Kidney capillary endothelial cell (primary cell): ENCODE measurements at regions not wholly inside any gene's neighbourhood (a gene's known extent, or its start where the extent isn't known, plus 50 kb on each side); places are given as distances from the start of the nearest gene placed in this dataset.
"Not testable (repeated sequence)": the region's sequence is repeated elsewhere in the genome, so short reads cannot be mapped to it uniquely, and the experiment has no call there.

ENCODE experiments used
- DNase-seq: peaks from one replicate; pipeline ENCODE4 v3.0.0-alpha.2; 2018; ENCODE audit warnings: low spot score

DNA sequence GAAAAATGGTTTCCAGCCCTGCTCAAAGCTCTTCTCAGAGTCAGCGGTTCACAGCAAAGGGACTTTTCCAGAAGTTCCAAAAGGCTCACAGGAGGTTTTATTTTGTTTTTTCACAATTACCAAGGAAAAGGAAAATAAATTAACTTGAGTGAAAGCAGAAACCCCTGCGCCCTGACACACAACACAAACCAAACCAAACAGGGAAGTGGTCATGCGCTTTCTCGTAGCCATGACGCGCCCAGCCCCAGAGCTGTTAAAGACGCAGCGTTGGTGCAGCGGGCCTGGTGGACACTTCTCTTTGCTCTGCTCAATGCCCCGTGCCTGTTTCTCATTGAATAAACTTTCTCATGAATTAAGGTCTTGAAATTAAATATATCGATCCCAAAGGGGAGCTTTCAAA is 134.4 kb upstream of the LYZL2 start:
- DNase-seq, result no peak

DNA sequence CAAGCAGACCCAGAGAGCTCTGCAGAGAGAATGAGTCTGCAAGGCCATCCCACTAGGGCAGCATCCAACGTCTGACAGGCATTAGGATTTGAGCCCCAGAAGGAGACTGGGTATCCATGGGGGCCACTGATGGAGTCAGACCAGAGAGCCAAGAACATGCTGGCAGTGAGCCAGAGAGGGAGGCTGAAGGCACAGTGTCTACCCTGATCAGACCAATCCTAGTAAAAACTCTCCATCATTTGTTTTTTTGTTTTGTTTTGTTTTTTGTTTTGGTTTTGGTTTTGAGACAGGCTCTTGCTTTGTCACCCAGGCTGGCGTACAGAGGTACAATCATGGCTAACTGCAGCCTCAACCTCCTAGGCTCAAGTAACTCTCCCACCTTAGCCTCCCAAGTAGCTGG is 133.1 kb upstream of the LYZL2 start:
- no peak for DNase-seq

DNA sequence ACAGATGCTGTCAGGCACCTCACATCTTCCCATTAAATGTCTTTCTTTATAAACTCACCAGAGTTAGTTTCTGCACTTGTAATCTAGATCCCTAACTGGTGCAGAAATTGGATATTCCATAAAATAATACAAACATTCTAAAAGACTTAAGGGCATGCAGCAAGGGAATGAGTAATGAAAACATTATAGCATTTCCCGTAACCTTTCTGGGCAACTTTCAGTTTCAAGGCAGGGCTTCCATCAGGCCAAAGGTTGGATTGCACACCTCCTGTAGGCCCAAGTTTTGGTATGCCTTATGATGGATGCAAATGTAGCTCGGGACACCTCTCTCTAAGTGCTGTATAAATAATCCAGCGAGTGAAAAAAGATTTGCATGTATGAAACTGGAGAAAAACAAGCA is 129.9 kb upstream of the LYZL2 start:
- DNase-seq, result no peak

DNA sequence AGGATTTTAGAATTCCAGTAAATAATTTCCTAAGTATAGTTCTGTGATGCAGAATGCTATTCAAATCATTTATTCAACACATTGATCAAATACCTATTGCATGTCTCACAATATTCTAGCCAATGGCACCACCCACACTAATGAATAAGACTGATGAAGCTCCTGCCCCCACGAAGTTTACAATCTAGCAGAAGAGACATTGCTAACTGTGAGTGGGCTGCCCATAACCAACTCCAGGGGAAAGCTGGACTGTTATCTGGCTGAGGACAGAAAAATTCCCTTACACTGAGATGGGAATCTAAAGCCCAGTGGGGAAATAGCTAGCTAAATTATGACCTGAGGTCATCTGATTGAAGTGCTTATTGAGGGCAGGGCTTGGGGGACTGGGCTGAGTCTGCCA is 128.8 kb upstream of the LYZL2 start:
- no peak for DNase-seq

DNA sequence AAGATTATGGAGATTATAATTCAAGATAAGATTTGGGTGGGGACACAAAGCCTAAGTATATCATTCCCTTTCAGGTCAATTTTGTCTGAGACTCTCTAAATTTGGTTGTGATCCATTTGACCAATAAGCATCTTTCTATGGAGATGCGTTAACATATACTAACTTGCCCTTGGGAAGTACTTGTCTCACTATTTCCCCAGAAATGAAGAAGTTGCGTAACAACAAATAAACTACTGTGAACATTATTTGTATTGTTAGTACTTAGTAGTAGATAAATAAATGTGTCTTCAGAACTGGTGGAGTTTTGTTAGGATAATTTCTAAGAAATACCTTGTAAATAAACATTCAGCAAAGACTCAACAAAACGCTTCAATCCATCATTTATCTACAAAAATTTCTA is 127.3 kb upstream of the LYZL2 start:
- no peak for DNase-seq

DNA sequence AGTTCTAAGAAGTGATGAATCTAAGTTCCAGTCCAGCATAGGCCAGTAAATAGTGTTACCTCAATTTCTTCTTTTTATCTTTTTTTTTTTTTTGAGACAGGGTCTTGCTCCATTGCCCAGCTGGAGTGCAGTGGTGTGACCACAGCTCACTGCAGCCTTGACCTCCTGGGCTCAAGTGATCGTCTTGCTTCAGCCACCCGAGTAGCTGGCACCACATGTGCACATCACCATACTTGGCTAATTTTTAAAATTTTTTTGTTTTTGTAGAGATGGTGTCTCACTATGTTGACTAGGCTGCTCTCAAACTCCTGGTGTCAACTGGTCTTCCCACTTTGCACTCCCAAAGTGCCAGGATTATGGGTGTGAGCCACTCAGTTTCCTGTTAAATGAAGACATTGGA is 126.6 kb upstream of the LYZL2 start:
- DNase-seq, result no peak

DNA sequence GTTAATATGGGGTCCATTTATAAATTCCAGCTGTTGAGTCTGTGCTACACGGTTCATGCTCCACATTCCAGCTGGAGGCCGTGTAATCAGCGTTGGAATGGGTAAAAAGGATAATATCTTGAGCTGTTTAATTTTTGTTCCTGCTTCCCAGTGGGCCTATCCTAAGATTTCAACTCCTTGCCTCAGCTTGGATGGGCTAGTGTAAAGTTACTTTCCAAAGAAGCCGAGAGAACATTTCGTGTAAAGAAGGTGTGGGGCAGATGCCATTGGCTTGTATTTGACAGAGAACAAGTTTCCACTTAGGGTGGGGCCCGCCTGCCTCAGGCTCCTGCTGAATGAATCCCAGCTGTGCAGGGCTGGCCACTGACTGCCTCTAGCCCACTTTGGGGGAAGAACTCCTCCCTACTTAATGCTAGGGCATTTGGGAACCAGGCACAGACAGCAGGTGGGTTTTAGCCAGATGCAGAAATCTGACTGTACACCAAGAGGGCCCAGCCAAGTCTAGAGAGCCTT is 125.9 kb upstream of the LYZL2 start:
- no peak for DNase-seq

DNA sequence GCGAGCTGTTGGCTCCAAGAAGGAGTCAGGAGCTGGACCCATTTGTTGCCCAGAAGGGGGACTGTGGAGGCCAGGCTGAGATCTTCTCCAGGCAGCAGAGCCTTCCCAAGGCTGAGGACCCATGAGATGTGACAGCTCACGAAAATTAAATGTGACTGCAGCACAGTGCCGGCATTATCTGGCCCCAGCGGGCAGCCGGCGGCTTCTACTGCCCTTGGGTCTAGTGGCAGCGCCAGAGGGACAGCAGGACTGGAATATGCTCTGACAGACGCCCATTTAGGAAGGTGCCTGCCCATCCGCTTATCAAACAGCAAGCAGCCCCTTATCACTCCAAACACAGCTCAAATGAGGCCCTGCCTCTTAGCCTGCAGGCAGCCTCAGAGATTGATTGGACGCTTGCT is 122.9 kb upstream of the LYZL2 start:
- no peak for DNase-seq

DNA sequence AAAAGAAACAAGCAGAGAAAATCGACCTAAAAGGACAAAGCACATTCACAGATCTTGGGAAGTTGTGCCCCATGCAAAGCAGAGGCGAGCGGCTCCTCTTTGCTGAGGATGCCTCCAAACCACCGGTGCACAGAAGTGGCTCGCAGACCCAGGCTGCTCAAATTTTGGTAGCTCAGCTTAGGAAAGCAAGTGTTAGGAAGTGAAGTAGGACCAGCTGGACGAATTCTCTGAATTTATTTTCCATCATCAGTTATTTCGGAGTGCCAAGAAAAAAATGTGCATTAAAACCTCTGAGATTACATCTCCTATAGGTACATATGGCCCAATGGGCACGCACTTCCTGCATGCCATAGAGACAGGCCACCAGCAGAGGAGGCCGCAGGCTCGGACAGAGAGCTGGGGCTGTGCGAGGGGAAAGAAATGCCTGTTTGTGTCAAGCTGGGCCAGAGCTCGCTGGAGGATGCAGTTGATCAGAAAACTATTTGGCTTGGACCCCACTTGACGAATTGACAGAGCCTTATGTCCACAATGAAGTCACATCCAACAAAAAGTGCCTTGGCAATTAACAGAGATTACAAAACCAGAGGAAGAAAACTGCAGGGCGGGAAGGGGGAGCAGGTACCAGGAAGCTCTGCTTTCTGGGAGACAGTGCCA is 122.3 kb upstream of the LYZL2 start:
- DNase-seq, result peak; percentile 35

DNA sequence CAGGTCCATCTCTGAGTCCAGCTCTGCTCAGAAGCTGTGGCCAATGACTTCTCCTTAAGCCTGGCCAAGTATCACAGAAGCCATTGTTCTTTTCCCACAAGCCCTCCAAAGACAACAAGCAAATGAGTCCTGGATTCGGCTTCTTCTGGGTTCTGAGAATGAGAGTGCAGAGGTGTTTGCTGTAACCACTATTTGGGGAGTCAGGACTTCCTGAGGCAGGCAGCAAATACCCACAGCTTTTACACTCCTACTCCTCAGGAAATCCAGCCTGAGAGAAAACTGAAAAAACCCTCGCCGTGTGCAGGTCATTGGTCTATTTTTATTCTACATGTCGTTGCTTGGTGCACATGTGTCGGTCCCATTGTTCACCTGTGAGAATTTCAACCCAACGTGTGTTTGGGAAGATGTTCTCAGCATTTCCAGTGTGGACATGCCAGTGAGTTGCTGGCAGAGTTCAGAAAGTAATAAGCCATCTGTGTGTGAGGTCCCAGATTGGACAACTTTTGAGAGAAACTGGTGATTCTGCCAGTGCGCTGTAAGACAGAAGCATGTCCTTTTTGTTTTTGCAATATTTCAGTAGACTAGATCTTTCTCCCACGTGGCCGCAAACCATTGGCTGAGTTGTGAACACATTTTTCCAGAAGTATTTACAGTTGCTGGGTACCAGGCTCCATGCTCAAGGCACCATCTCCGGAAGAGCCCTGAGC is 121.6 kb upstream of the LYZL2 start:
- DNase-seq, result no peak

DNA sequence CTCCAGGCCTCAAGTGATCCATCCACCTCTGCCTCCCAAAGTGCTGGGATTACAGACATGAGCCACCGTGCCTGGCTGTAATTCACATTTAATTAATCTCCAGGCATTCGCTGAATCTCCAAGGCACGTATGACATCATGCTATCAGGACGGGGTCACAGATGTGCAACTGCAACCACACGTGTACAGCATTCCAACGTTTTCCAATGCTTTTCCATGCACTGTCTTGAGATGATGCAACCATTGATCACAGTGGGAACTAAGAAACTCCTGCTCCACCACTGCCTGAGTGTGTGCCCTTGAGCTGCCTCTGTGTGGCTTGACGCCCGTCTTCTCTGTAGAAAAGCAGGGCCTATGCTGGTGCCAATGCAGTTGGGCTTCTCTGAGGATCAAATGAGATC is 119.8 kb upstream of the LYZL2 start:
- DNase-seq, result no peak

DNA sequence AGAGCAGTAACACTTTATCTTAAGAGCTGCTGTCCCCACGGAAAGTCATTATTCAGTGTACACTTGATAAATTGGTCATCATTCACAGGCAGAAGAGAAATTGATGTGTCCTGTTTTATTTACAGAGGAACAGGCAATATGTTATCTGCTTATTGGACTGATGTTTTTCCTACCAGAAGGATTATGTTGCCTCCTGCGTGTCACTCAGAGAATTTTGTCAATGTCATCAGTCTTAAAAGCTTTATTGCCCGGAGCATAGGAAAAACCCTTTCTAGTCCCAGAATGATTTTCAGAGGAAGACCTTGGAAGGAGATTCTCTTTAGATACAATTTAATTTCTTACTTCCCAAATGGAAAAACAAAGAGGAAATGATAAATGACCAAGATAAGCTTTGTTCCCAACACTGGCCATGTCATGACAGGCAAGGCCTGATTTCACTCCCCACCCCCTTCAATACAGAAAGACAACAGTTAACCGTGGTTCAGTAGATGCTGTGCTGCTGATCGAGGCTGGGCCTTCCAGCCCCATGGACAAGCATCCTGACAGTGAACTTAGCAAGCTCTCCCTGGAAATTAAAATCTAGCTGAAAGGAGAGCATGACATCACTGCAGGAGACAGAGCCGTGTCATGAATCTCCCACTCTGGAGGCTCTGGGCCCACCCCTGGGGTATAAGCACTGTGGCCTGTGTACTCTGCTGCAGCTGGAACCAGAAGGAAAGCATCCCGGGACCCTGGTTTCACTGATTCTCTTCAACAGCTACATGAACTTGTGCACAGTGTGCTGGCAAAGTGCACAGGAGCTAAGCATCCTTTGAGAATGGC is 118.8 kb upstream of the LYZL2 start:
- no peak for DNase-seq

DNA sequence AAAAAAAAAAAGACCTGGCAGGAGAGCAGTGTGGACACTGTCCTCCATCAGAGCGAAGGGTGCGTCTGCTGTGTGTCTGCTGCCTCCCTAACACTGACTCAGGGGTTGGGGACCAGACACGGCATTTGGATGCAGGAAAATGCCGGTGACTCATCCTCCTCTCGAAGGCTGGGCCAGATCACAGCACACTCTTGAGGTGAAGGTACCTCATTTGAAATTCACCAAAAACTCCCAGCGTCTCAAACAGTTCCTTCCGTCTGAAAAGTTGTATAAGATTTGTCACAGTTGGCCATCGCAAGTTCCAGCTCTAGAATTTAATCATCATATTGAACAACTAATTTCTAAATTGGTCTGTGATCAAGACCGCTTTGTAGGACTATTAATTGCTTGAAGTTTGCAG is 118.1 kb upstream of the LYZL2 start:
- DNase-seq, result peak; percentile 52

DNA sequence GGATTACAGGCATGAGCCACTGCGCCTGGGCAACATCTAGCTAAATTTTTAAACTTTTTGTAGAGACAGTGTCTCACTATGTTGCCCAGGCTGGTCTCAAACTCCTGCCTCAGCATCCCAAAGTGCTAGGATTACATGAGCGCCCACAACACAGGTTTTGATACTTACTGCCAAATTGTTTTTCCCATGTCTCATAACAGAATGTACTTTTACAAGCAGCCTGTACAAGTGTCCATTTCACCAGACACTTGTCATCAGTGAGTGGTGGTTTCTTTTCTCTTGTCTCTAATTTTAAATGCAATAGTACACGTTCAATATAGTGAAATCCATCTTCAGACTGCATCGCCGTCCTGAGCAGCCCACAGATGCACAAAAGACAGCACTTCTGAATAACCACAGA is 116.4 kb upstream of the LYZL2 start:
- DNase-seq, result no peak

DNA sequence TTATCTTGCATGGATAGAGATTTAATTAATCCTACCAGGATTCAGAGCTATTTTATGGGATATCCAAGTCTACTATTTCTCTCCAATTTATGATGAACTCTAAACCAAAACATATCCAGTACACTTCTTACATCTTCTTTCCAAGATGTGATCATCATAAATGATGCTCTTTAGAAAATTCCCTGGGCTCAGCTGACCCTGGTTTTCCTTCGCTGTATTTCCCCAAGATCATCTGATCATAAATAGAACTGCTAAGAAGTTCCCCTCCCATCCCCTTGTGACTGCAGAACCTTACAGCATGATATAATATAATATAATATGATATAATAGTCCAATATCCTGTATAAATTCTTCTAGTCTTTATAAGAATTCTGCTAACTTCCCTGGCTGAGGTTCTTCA is 114.6 kb upstream of the LYZL2 start:
- no peak for DNase-seq

DNA sequence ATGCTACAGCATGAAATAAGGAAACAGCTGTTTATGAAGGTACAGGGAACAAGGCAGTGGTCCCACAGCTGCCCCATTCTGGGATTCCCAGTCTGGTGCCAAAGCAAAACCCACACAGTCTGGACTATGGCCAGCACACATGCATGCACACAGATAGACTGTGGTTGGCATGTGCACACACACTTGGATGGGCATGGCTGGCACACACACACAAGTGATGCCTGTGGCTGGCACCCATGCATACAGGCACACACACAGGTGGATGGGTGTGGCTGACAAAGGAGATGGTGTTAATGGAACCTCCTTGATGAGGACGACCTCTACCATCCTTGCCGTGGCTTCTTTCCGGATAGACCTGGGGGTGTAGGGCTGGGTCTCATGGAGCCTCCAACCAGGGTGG is 114.0 kb upstream of the LYZL2 start:
- no peak for DNase-seq

DNA sequence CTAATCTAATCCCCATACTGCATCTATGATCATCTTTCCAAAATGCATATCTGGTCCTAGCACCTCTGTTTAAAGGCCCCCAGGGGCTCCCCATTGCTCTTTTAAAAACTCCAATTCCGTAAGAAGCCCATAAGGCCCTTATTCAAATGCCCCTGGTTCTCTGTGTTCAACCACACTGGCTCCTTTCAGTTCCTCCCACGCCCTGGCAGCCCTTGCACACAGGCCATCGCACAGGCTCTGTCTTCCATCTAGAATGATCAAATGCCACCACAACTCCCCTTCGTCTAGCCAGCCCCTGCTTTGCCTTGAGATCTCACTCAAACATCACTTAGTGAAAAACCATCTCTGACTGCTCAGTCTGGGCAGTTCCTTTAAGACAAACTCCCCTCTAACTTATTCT is 112.9 kb upstream of the LYZL2 start:
- DNase-seq, result no peak

DNA sequence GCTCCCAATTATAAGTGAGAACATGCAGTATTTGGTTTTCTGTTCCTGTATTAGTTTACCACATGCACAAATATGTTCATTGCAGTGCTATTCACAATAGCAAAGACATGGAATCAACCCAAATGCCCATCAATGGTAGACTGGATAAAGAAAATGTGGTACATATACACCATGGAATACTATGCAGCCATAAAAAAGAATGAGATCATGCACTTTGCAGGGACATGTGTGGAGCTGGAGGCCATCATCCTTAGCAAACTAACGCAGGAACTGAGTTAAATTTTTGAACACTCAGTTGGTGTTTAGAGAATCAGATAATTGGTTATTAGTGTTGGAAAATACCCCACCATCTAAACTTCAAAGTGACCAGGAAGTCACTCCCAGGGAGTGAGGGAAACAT is 111.2 kb upstream of the LYZL2 start:
- not testable (repeated sequence) for DNase-seq

DNA sequence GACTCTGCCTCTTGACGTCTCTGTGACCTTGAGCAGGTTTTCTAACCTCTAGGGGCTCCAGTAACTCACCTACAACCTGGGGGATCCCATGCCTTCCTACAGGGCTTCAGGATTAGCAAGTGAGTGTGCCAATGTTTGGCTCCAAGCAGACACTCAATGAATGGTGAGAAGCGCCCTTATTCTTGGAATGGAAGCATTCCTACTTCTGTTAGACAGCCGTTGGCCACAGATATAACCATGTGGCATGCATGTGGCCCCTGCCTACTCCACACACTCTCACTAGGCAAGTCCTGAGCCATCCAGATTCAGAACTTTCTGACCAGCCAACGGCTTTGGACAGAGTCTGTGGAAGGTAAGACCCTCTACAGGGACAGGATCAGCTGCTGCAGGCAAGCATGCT is 108.9 kb upstream of the LYZL2 start:
- DNase-seq, result no peak

DNA sequence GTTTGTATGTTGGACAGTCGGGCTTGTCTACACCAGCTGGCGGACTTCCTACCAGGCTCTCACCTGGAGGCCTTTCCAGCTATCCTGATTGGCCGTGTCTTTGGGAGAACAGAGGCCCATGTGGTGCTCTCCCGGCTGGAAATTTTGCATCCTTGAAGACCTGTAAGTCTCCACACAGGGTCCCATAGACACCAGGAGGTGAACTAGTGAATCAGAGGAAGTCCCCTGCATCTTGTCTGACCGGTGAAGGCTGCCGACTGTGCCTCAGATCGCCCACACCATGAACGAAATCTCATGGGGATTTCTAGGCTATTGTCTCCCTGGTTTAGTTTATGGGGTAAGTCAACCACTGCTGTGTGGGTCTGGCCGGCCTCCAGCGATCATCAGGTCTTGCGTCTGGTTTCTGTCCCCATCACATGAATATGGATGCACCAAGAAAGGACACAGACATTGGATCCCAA is 108.4 kb upstream of the LYZL2 start:
- DNase-seq, result no peak

DNA sequence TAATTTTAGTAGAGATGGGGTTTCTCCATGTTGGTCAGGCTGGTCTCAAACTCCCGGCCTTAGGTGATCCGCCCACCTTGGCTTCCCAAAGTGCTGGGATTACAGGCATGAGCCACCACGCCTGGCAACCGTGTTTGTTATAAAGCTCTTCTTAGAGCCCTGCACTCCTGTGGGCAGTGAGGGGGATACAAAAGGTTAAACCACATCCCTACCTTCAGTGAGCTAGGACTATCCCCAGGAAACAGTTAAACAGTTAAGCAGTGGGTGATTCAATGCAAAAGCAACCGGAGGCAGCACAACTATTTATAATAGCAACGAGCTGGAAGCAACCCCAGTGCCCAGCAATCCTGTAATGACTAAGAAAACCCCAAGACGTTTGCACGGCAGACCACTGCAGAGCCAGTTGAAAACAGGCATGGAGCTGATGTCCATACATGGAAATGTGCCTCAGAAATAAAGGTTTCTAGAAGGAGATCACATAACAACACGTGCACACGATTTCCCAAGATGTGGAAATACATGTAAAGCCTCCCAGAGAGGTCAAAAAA is 107.2 kb upstream of the LYZL2 start:
- DNase-seq, result peak; percentile 91

DNA sequence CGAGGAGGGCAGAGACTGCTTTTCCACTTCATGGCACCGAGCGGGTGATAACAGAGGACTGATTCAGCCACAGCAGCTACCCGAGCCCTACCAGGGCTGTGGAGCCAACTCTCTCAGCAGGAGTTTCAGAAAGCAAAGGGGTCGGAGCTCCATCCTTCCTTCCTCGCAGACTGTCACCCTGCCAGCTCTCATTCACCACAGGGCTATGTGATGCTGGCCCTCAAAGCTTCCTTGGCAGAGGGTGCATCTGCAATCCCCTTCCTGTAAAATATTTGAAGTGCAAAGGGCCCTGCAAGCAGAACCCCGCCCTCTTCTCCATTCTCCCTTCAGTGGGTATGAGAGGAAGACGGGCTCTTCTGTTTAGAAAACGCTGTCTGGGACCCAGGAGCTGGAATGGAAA is 105.3 kb upstream of the LYZL2 start:
- no peak for DNase-seq

DNA sequence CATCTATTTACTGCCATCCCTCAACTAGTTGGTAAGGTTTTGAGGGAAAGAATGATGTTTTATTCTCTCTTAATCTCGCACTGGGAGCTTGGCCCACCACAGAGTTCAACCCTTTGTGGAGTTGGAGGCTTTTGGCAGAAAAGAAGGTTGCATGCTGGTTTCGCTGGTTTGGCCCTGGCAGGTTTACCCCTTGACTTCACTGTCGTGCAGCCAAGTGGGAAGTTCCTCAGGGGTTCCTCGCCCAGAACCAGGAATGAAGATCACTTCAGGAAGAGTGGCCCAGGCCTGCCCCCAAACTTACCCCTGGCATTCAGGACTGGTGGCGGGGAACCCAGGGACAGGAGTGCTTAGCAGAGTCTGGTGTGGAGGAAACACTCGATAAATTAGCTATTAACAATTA is 103.1 kb upstream of the LYZL2 start:
- DNase-seq, result no peak
